ENCODE measurements at regions not wholly inside any gene's neighbourhood (a gene's known extent, or its start where the extent isn't known, plus 50 kb on each side); places are given as distances from the start of the nearest gene placed in this dataset.

DNA sequence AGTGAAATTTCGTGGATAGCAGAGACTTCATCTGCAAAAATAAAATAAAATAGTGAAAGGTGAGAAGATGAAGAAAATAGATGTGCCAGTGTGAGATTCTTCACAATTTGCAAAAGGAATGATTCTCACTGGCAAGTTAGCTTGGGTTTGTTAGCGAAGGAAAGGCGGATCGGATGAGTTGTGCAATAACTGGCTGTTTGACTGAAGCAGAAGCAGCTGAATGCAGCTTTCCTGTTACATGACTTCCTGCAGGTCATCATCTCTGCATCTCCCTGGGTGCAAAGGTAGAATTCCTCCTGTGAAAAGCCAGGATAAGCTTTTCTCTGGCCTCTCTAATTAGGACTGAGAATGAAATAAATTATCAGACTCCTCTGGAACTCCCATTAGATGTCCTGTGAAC lies 263.1 kb upstream of the CHRM3 start:
- POLR2A ChIA-PET = no interaction called here
- no peaks in the 10 kb centered on the region for H3K4me1 ChIP-seq (ENCODE audit: control insufficient read depth, extremely low read depth, insufficient read depth, low read length)
- BruUV-seq (replicated peaks) = no TSS peak
- dilution Hi-C loops (cut with MboI; ENCODE audit: extremely low pct_ligation_motif_present, low sequenced_read_pairs) = no loop called here
- TF ChIP-seq GATA2 (IDR thresholded peaks at IDR 0.05; ENCODE audit: insufficient read depth, insufficient read length, low read depth, low read length) (no peak), MYC (IDR thresholded peaks at IDR 0.05; ENCODE audit: low read depth, low read length) (no peak), EZH2 (IDR thresholded peaks at IDR 0.05; ENCODE audit: borderline replicate concordance, low read depth, low read length, severe bottlenecking) (no peak), POLR2AphosphoS5 (IDR thresholded peaks at IDR 0.05; ENCODE audit: insufficient read depth, low read depth, low read length) (no peak), JUN (IDR thresholded peaks at IDR 0.05; ENCODE audit: borderline replicate concordance, insufficient read depth, insufficient read length, low read depth) (no peak), POLR2A (IDR thresholded peaks at IDR 0.05; ENCODE audit: low read depth, low read length) (no peak), FOS (IDR thresholded peaks at IDR 0.05; ENCODE audit: borderline replicate concordance, insufficient read depth, low read length) (no peak)
- TF ChIP-seq, protein P1, sequence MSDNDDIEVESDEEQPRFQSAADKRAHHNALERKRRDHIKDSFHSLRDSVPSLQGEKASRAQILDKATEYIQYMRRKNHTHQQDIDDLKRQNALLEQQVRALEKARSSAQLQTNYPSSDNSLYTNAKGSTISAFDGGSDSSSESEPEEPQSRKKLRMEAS (IDR thresholded peaks at IDR 0.05; ENCODE audit: insufficient read depth, insufficient read length) = no peak
- TF ChIP-seq, protein P2, sequence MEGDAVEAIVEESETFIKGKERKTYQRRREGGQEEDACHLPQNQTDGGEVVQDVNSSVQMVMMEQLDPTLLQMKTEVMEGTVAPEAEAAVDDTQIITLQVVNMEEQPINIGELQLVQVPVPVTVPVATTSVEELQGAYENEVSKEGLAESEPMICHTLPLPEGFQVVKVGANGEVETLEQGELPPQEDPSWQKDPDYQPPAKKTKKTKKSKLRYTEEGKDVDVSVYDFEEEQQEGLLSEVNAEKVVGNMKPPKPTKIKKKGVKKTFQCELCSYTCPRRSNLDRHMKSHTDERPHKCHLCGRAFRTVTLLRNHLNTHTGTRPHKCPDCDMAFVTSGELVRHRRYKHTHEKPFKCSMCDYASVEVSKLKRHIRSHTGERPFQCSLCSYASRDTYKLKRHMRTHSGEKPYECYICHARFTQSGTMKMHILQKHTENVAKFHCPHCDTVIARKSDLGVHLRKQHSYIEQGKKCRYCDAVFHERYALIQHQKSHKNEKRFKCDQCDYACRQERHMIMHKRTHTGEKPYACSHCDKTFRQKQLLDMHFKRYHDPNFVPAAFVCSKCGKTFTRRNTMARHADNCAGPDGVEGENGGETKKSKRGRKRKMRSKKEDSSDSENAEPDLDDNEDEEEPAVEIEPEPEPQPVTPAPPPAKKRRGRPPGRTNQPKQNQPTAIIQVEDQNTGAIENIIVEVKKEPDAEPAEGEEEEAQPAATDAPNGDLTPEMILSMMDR (IDR thresholded peaks at IDR 0.05; ENCODE audit: extremely low read depth in 1 of 2, insufficient read depth in 1 of 2, low read depth in 1 of 2, low read length in 2 of 2) = no peak
- no peaks in the 10 kb centered on the region for H3K9me1 ChIP-seq (replicated peaks; ENCODE audit: control insufficient read depth, extremely low read depth, insufficient read depth, low read length)
- peaks cover 5% of the 10 kb centered on the region for H3K9me3 ChIP-seq (replicated peaks; ENCODE audit: control insufficient read depth, insufficient read depth, low read length)
- no peak overlapping the region for H2AFZ ChIP-seq (ENCODE audit: low read depth, low read length)
- H4K20me1 ChIP-seq (replicated peaks; ENCODE audit: control insufficient read depth, extremely low read depth, insufficient read depth, low read length) = no peaks in the 10 kb centered on the region
- H3K36me3 ChIP-seq (ENCODE audit: control insufficient read depth in 2 of 2, extremely low read depth in 1 of 2, insufficient read depth in 2 of 2, low read length in 2 of 2) = no peaks in the 10 kb centered on the region
- H3K9ac ChIP-seq (replicated peaks; ENCODE audit: extremely low read depth, insufficient read depth, low read length) = no peak overlapping the region
- CTCF ChIA-PET = interaction anchor here (1.2 kb wide), 1 partner anchor 11 kb away, joined by 3 read pairs; no protein-coding TSS in a partner anchor
- H3K4me2 ChIP-seq (ENCODE audit: insufficient read depth, low read length) = no peak overlapping the region
- H3K79me2 ChIP-seq (ENCODE audit: control insufficient read depth, insufficient read depth, low read length) = no peaks in the 10 kb centered on the region
- no peak overlapping the region for H3K4me3 ChIP-seq (replicated peaks in 1 of 3; ENCODE audit: insufficient read depth in 1 of 3, low read depth in 1 of 3, low read length in 3 of 3)
- DNase-seq (ENCODE audit: low read depth, low spot score) = no peak
- no peak for FAIRE-seq
- H3K27ac ChIP-seq (ENCODE audit: insufficient read depth, low read depth, low read length) = no peak overlapping the region
- no peaks in the 10 kb centered on the region for H3K27me3 ChIP-seq (ENCODE audit: control insufficient read depth in 2 of 2, insufficient read depth in 2 of 2, low read length in 2 of 2)
- intact Hi-C loops (cut with micrococcal nuclease) = no loop called here

Data from endothelial cell of umbilical vein (primary cell).